HG03159 (cell line): ENCODE measurements at regions not wholly inside any gene's neighbourhood (a gene's known extent, or its start where the extent isn't known, plus 50 kb on each side); places are given as distances from the start of the nearest gene placed in this dataset.

Experiments used
- ATAC-seq: cut with Tn5 transposase; IDR thresholded peaks from one replicate; pipeline ENCODE4 v1.9.1; 2021; ENCODE audit warnings: mild to moderate bottlenecking, moderate library complexity; ENCODE audit not compliant: unreplicated experiment

GRCh38 chr16:51755039-51755501 lies 604.0 kb upstream of the SALL1 start:
- no peak for ATAC-seq

DNA sequence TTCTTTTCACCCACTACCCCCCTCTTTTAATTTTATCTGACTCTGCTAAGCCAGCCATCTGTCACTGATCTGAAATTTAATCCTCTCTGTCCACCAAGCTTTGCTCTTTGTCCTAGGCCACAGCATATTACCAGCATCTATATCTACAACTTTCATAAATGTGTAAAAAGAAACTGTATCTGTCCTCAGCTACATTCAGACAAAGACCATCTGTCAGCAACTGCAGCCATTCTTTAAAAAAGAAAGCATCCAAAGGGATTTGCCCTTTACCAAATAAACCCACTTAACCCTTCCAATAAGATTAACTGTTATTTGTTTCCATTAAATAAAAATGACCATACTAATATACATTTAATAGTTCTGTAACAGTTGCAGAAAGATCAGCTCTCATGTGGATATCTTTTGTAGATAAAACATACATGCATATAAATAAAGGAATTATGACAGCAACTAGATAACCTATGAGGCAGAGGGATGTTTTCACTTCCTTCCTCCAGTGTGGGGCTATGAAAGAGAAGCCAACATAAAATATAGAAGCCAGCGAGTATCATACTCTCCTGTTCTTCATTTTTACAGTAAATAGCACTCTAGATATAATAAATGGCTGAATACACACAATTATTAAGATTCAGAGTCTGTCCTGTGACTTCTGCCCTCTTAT lies 602.5 kb upstream of the SALL1 start:
- ATAC-seq, result no peak

DNA sequence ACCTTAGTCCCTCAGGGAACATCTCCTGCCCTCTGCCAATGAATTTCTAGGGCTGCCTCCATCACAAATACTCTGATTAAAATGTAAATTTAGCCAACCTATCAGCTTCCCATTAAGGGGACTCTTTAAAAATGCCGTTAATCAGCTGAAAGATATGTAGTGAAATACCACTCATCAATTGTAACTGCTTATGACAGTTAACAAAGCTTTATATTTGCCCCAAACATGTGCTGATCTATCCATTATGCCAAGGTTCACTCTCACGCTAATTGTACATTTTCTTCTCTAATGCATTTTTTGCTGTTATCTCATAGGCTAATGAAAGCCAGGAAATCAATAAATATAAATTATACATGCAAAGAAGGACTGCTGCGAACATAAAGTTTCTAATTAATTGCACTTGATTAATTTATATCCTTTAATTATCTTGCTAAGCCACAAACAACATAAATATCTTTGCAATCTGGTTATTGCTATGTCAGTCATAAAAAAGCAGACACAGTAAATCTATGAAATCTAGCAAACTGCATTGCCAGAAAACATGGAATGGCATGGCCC lies 601.4 kb upstream of the SALL1 start:
- no peak for ATAC-seq

- no peak for ATAC-seq
Observed at GRCh38 chr16:51747329-51747728, 596.3 kb upstream of the SALL1 start.

DNA sequence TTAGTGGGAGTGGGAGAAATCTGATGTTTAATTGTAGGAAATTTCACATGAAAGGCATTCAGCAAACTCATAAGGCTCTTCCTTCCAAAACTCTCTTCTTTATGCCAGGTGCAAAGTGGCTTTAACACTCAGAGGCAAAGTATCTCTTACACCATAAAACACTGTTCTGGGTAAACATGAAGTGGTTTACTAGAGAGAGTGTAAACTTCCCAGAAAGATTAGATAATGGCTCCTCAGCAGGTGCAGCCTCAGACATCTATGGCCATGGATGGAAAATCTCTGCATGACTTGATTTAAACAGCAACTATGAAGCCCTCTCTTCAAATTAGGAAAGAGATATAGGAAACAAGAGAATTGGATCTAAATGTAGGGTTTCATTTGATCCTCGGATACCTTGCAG lies 583.1 kb upstream of the SALL1 start:
- no peak for ATAC-seq

DNA sequence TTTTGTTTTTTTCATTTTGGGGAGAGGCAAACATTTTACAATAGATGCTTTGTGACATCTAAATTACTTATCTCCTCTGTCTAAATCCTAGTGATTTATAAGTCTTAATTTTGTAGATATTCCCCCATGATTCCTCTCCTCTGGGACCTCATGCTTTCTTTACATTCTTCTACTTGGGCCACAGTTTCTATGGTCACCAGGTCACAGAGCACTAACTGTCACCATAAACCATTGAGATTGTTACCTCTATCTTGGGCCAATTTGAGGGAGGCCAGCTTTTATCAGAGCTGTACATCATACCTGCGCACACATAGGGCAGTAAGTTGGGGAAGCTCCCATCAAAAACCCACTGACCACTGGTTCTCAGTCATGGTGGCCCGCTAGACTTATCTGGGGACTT lies 582.1 kb upstream of the SALL1 start:
- no peak for ATAC-seq

GRCh38 chr16:51731160-51731559 lies 580.1 kb upstream of the SALL1 start:
- no peak for ATAC-seq

- ATAC-seq, result no peak
Observed at GRCh38 chr16:51723036-51723724, 572.1 kb upstream of the SALL1 start.

GRCh38 chr16:51722467-51722866 lies 571.4 kb upstream of the SALL1 start:
- no peak for ATAC-seq

DNA sequence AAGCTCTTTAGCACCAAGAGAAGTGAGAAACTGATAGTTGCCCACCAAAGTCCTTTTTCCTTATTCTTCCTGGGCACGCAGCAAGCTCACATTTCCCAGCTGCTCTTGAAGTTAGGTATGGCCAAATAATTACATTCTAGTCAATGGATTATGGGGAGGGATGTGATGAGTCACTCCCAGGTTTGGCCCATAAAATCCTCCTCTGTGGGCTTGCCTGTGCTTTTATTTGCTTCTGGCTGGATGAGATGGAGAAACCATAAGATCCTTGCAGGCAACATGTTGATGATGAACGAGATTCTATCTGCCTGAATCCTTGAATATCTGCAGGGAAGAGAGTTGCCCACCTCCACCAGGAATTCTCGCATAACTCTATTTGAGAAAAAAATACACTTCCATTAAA lies 568.3 kb upstream of the SALL1 start:
- no peak for ATAC-seq

GRCh38 chr16:51716195-51716594 lies 565.1 kb upstream of the SALL1 start:
- no peak for ATAC-seq

DNA sequence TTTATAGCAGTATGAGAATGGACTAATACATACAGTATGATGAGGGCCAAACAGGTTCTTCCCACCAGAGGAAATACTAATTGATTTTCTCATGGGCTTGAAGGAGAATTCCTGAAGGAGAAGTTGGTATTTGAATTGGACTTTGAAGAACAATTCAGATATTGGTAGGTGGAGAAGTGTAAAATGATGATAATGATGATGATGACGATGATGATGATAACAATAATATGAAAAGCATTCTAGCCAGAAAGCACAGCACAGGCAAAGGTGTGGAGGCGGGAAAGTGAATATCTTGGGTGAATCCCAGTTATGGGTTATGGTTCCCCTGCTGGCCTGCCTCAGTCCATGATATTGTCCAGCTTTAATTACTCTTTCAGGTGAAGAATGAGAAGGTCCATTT lies 562.4 kb upstream of the SALL1 start:
- ATAC-seq, result no peak

DNA sequence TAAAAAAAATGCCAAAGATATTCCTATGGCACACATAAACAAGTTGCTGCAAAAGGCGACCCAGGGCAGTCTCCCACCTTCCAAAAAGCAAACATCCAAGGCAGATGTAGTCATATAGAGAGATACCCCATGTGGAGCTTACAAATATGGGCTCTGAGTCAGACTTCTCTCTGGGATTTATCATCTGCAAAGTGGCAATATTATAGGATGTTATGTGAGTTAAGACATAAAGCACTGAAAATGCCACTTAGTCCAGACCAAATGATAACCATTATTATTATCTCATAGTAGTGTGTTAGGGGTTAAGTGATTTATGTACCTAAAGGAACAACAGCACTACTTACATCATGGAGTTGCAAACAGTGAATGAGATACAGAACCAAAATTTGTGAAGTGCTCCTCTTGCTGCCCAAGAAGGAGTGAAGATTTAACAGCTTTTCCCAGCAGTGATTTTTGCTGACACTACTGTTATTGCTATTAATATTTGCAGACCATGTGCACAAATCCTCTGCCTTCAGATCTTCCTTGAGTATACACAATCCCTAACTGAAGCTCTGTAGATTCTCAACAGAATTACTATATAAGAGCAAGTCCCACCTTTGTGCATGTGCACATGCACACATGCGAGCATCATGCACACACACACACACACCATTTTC lies 560.0 kb upstream of the SALL1 start:
- ATAC-seq, result no peak

DNA sequence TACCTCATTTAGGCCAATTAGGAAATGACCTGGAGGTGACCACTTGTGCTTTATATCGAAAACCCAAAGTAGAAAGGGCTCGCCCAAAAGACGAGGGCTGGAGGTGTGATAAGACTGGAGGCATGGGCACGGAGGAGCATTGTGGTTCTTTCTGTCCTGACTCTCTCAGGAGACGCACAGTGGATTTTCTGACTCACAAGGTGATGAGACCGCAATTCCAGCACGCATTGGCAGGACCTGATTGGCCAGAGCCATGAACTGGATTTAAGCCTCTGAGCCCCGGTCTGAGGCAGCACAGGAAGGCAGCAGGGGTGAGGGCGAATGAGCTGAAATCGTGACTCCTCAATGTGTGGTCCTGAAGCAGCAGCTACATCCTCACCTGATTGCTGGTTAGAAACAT lies 559.1 kb upstream of the SALL1 start:
- ATAC-seq, result no peak

GRCh38 chr16:51708861-51709260 lies 557.8 kb upstream of the SALL1 start:
- no peak for ATAC-seq

- ATAC-seq, result no peak
Observed at GRCh38 chr16:51707666-51708065, 556.6 kb upstream of the SALL1 start.

GRCh38 chr16:51705142-51705541 lies 554.1 kb upstream of the SALL1 start:
- no peak for ATAC-seq

GRCh38 chr16:51701025-51701424 lies 550.0 kb upstream of the SALL1 start:
- no peak for ATAC-seq

- no peak for ATAC-seq
Observed at GRCh38 chr16:51699686-51700396, 548.8 kb upstream of the SALL1 start.

DNA sequence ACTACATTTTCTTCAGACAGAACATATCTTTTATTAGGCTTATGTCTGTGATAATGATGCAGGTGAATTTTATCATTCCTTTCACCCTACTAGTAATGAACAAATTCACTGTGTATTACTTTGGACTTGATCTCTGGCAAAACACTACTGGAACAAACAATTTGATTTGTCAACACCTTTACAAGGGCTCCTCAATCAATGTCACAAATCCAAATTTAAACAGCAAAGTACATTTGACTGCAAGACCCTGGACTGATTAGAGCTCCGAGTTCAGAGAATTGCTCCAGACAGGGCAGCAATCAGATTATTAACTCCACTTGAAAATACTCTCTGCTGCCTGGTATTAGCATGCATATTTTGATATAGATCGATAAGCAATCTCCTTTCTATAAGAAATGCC lies 547.6 kb upstream of the SALL1 start:
- ATAC-seq, result no peak

DNA sequence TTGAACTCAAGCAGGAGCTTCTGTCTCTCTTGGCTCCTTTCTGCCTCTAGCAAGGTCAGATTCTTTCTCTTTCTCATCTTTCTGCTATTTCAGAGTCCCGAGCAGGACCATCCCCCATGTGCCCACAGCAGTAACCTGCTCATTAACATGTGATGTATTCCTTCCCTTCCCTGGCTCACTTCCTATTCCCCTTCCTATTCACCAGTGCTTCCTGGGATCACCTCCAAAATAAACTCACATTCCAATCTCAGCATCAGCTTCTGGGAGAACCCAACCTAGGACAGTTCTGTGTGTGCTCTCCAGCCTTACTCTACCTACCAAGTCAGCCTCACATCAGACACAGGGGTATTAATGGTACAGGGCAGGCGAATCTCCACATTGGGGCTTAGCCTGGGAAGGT lies 546.4 kb upstream of the SALL1 start:
- ATAC-seq, result no peak
